ENCODE measurements at regions not wholly inside any gene's neighbourhood (a gene's known extent, or its start where the extent isn't known, plus 50 kb on each side); places are given as distances from the start of the nearest gene placed in this dataset.
"Not testable (repeated sequence)": the region's sequence is repeated elsewhere in the genome, so short reads cannot be mapped to it uniquely, and the experiment has no call there.

DNA sequence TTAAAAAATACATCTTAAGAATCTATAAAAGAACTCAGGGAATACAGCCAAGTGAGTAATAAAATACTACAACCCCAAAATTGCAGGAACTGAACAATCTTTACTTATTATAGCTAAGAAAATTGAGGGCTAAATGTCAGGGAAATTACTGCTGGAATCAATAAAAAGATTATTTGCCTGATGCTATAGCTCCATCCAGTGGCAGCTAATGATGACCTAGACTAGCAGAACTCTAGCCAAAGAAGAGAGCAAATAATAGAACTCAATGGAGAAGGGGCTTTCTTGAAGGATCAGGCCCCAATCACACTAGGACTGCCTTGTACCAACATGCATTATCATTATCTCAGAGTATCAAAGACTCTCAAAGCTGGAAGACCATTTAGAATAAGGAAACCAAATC, 85.0 kb upstream of the FAM241A start:
- DNase-seq, result no peak

GRCh38 chr4:112061207-112061817, 83.9 kb upstream of the FAM241A start:
- DNase-seq, result no peak

GRCh38 chr4:112063260-112063659, 82.0 kb upstream of the FAM241A start:
- DNase-seq, result no peak

- no peak for DNase-seq
Observed at GRCh38 chr4:112069110-112069509, 76.1 kb upstream of the FAM241A start.

- DNase-seq, result no peak
Observed at GRCh38 chr4:112073181-112073580, 72.1 kb upstream of the FAM241A start.

DNA sequence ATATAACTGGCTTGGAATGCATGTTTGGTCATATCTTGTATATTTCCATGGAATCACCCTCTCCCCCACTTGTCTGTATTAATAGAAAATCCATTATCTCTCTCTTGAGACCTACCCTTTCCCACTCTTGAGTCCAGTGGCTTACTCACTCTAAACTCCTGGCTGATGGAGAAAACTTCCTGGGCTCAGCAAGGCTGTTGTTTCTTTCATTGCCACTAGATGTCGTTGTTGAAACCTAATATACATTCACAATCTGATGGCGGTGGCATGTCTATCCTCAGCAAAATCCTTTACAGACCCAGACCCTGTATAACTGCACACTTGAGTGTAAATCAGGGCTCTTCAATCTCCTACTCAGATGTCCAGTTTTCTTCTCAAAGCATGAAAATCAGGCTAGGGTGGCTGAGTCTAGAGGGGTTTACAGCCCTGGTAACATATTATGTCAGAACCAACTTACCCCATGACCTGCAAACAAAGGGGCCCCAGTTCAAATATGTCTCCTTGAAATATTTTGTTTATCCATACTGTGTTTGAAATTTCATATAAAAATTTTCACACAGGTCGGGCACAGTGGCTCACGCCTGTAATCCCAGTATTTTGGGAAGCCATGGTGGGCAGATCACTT, 70.0 kb upstream of the FAM241A start:
- no peak for DNase-seq

DNA sequence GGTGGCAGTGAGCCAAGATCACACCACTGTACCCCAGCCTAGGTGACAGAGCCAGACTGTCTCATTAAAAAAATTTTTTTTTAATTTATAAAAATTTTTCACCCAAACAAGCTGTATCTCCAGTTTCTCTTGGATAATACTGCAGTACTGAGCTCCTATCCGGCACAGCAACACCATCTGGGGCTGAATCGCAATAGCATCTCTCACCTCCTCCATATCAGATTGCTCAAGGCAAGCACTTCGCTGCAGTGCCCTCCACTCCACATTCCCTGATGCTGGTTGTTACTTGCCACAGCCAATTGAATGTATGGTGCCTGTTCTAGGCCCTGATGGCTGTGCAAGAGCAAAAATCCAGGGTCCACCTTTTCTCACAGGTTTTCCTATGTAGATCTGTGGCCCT, 69.3 kb upstream of the FAM241A start:
- no peak for DNase-seq

DNA sequence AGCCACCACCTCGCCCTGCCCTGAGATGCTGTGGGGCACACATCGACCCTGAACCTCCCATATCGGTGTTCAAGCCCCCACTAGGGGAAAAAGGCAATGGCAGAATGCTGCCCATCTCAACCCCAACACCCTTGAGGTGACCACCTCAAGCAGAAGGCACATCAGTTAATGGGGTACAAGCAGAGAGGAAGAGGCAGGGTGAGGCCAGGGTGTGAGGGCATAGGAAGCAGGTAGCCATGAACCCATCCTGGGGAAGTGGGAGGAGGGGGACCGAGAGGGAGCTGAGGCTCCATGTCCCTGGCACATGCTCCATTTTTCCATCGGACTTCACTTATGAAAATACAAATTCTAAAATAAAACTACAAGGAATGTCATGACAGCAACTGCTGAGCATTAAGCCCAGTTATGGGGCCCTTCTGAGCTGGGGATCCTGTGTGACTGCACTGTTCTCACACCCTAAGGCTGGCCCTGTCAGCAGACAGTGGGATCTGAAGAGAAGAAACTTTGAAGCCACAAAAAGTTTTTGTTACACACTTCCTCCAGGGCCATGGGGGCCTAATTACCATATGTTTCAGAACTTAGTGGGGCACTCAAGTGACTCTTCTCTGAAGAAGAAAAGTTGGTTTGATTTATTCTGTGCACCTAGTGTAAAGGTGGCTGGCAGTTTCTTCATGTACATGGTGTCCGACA, 68.2 kb upstream of the FAM241A start:
- no peak for DNase-seq

GRCh38 chr4:112077743-112078142, 67.5 kb upstream of the FAM241A start:
- DNase-seq, result no peak

- DNase-seq, result no peak
Observed at GRCh38 chr4:112082954-112083586, 62.2 kb upstream of the FAM241A start.

- no peak for DNase-seq
Observed at GRCh38 chr4:112083587-112084347, 61.5 kb upstream of the FAM241A start.

DNA sequence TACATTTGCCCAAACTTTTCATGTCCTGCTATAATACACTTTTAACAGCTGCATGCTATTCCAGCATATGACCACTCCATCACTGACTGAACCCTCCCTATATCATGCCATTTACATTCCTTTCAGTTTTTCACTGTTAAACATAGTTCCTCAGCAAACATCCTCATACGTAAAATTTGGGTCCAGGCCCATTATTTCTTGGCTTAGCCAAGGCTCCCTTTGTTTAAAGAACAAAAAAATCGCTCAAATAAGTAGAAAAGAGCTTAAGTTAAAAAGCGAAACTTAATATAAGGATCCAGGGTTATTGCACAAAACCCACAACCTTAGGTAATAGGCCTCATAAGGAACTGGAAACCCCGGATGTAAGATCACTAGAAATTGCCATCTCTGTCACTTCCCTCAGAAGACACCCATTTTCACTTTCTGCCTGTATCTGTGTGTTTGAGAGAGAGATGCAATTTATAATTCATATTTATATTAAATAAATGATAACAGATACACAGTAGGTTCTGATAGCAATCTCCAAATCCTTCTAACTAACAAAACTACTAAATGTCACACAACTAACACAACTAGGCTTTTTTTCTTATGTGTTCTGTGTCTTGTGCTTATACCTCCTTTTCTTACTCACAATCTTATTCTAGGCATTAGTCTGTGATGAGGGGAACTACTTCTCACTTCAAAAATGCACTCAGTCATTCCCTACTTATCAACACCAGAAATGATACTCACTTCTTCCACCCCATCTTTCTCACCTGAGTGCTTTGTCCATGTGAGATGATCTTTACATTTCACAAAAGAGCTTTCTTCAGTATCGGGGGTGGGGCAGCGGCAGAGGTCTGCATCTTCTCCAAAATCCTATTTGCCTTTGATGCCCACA, 59.9 kb upstream of the FAM241A start:
- no peak for DNase-seq

GRCh38 chr4:112086036-112086434, 59.2 kb upstream of the FAM241A start:
- no peak for DNase-seq

DNA sequence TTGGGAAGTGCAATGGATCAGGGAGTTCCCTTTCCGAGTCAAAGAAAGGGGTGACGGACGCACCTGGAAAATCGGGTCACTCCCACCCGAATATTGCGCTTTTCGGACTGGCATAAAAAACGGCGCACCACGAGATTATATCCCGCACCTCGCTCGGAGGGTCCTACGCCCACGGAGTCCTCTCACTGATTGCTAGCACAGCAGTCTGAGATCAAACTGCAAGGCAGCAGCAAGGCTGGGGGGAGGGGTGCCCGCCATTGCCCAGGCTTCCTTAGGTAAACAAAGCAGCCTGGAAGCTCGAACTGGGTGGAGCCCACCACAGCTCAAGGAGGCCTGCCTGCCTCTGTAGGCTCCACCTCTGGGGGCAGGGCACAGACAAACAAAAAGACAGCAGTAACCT, 58.6 kb upstream of the FAM241A start:
- DNase-seq, result not testable (repeated sequence)

GRCh38 chr4:112092330-112092729, 52.9 kb upstream of the FAM241A start:
- not testable (repeated sequence) for DNase-seq

GRCh38 chr4:112093636-112094202, 51.5 kb upstream of the FAM241A start:
- DNase-seq, result no peak

- no peak for DNase-seq
Observed at GRCh38 chr4:112094330-112094729, 50.9 kb upstream of the FAM241A start.

Data from DMS153 (cell line).